ENCODE measurements at regions not wholly inside any gene's neighbourhood (a gene's known extent, or its start where the extent isn't known, plus 50 kb on each side); places are given as distances from the start of the nearest gene placed in this dataset.

DNA sequence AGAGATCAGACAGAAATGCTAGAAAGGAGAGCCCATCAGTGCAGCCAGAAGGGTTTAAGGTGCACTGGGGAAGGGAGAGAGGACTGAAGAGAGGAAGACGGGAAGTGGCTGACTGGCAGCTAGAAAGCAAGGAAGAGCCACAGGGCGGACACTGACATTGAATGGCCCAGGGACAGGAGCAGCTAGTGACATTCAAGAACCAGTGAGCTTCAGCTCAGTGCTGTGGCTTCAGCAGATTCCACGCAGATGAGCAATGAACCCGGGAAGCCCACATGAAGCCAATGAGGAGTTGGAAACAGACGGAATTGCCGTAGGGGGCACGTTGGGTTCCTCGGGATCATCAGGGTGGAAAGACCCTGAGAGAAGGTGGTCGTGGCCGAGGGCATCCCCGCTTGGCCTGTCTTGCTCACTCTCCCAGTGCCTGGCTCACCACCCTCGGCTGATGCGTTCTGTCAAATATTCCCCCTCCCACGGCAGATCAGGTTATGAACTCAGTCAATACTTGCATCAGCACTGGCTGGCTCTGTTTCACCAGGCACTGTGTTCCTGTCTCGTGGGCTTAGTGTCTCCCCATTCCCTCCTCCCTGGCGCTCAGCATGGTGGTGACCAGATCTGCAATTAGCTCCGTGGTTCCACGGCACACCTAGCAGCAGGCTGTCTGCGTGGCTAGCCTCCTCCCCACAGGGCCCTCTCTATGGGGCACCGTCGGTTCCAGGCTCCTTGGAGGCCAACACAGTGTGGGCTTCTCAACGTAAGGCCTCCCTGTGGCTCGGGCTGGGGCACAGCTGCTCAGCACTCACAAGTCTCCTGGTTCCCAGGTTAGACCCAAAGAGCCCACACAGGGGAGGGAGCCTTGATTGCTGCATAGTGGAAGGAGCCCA lies 145.5 kb downstream of the TRIM29 start (continued):
- TF ChIP-seq, protein P1, sequence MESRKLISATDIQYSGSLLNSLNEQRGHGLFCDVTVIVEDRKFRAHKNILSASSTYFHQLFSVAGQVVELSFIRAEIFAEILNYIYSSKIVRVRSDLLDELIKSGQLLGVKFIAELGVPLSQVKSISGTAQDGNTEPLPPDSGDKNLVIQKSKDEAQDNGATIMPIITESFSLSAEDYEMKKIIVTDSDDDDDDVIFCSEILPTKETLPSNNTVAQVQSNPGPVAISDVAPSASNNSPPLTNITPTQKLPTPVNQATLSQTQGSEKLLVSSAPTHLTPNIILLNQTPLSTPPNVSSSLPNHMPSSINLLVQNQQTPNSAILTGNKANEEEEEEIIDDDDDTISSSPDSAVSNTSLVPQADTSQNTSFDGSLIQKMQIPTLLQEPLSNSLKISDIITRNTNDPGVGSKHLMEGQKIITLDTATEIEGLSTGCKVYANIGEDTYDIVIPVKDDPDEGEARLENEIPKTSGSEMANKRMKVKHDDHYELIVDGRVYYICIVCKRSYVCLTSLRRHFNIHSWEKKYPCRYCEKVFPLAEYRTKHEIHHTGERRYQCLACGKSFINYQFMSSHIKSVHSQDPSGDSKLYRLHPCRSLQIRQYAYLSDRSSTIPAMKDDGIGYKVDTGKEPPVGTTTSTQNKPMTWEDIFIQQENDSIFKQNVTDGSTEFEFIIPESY (IDR thresholded peaks at IDR 0.05), result no peak

DNA sequence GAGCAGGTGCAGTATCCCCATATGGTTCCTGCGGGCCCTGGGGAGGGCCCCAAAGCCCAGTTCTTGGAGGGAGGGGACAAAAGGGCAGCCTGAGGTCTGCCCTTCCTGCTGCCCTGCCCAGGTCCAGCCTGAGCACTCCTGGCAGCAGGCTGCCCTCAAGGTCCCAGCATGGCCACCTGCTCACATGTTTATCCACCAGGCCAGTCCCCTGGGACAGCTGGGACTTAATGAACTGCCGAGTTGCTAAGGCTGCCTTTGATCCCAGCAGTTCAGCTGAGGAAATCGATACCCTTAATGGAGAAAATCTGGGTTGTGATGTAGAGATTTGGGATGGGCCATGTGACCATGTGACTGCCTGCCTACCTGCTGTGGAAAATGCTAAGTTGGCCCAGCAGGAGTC lies 146.2 kb downstream of the TRIM29 start:
- Histone ChIP-seq H3K27ac (ENCODE audit: low read depth in 1 of 2, low read length in 2 of 2) (no peak overlapping the region), H3K4me3 (ENCODE audit: low read depth in 1 of 3, low read length in 3 of 3) (no peak overlapping the region), H3K9ac (ENCODE audit: low read depth in 1 of 2, low read length in 2 of 2) (no peak overlapping the region), H3K36me3 (ENCODE audit: control insufficient read depth in 4 of 4, insufficient read depth in 3 of 4, low read depth in 1 of 4, low read length in 3 of 4) (no peaks in the 10 kb centered on the region), H3K9me3 (ENCODE audit: control insufficient read depth in 4 of 4, low read length in 3 of 4) (no peaks in the 10 kb centered on the region), H3K4me1 (ENCODE audit: control insufficient read depth in 4 of 4, insufficient read depth in 4 of 4, low read length in 3 of 4) (no peaks in the 10 kb centered on the region), H3K27me3 (ENCODE audit: control insufficient read depth in 4 of 4, insufficient read depth in 4 of 4, low read length in 3 of 4) (peaks cover 0 to 4% (median 0%) of the 10 kb centered on the region in 4 donors)
- TF ChIP-seq RAD21 (IDR thresholded peaks at IDR 0.05) (no peak), JUND (IDR thresholded peaks at IDR 0.05) (no peak), RXRA (IDR thresholded peaks at IDR 0.05) (no peak)
- TF ChIP-seq, protein P2, sequence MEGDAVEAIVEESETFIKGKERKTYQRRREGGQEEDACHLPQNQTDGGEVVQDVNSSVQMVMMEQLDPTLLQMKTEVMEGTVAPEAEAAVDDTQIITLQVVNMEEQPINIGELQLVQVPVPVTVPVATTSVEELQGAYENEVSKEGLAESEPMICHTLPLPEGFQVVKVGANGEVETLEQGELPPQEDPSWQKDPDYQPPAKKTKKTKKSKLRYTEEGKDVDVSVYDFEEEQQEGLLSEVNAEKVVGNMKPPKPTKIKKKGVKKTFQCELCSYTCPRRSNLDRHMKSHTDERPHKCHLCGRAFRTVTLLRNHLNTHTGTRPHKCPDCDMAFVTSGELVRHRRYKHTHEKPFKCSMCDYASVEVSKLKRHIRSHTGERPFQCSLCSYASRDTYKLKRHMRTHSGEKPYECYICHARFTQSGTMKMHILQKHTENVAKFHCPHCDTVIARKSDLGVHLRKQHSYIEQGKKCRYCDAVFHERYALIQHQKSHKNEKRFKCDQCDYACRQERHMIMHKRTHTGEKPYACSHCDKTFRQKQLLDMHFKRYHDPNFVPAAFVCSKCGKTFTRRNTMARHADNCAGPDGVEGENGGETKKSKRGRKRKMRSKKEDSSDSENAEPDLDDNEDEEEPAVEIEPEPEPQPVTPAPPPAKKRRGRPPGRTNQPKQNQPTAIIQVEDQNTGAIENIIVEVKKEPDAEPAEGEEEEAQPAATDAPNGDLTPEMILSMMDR (IDR thresholded peaks at IDR 0.05; ENCODE audit: low read depth, low read length, missing input control), result no peak
- 88% methylated on average over 3 of the region's 3 CpGs for WGBS
- DNase-seq (ENCODE audit: low spot score), result no peak

DNA sequence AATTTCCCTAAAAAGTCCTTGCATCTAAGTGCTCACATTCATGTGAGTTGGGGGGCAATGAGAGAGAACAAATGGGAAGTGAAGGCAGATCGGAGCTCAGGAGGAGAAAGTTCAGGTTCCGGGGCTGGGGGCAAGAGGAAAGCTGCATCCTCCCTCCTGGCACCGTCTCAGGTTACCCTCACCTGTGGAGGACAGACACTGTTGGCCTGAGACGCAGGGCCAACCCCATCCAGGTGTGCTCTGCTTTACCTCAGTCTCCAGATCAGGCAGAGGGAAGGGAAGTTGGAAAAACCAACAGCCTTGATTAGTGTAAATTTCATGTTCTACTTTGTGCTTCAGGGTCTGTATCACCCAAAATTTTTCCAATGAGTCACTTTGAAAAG lies 146.9 kb downstream of the TRIM29 start:
- peaks cover 0 to 4% (median 0%) of the 10 kb centered on the region in 4 donors for H3K27me3 ChIP-seq (ENCODE audit: control insufficient read depth in 4 of 4, insufficient read depth in 4 of 4, low read length in 3 of 4)
- H3K27ac ChIP-seq (ENCODE audit: low read depth in 1 of 2, low read length in 2 of 2), result no peak overlapping the region
- no peak for TF ChIP-seq FOXA1 (IDR thresholded peaks at IDR 0.05)
- TF ChIP-seq, protein P3, sequence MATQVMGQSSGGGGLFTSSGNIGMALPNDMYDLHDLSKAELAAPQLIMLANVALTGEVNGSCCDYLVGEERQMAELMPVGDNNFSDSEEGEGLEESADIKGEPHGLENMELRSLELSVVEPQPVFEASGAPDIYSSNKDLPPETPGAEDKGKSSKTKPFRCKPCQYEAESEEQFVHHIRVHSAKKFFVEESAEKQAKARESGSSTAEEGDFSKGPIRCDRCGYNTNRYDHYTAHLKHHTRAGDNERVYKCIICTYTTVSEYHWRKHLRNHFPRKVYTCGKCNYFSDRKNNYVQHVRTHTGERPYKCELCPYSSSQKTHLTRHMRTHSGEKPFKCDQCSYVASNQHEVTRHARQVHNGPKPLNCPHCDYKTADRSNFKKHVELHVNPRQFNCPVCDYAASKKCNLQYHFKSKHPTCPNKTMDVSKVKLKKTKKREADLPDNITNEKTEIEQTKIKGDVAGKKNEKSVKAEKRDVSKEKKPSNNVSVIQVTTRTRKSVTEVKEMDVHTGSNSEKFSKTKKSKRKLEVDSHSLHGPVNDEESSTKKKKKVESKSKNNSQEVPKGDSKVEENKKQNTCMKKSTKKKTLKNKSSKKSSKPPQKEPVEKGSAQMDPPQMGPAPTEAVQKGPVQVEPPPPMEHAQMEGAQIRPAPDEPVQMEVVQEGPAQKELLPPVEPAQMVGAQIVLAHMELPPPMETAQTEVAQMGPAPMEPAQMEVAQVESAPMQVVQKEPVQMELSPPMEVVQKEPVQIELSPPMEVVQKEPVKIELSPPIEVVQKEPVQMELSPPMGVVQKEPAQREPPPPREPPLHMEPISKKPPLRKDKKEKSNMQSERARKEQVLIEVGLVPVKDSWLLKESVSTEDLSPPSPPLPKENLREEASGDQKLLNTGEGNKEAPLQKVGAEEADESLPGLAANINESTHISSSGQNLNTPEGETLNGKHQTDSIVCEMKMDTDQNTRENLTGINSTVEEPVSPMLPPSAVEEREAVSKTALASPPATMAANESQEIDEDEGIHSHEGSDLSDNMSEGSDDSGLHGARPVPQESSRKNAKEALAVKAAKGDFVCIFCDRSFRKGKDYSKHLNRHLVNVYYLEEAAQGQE (IDR thresholded peaks at IDR 0.05), result no peak
- TF ChIP-seq SP1 (IDR thresholded peaks at IDR 0.05), result no peak
- WGBS, result 93% methylated on average over 4 of the region's 4 CpGs
- no peaks in the 10 kb centered on the region for H3K9me3 ChIP-seq (ENCODE audit: control insufficient read depth in 4 of 4, low read length in 3 of 4)
- H3K4me3 ChIP-seq (ENCODE audit: low read depth in 1 of 3, low read length in 3 of 3), result no peak overlapping the region
- H3K36me3 ChIP-seq (ENCODE audit: control insufficient read depth in 4 of 4, insufficient read depth in 3 of 4, low read depth in 1 of 4, low read length in 3 of 4), result no peaks in the 10 kb centered on the region
- no peak for DNase-seq (ENCODE audit: low spot score)
- no peak overlapping the region for H3K9ac ChIP-seq (ENCODE audit: low read depth in 1 of 2, low read length in 2 of 2)
- no peaks in the 10 kb centered on the region for H3K4me1 ChIP-seq (ENCODE audit: control insufficient read depth in 4 of 4, insufficient read depth in 4 of 4, low read length in 3 of 4)

Data from liver (tissue), 8 donors.